Neural crest cell (in vitro differentiated cells): ENCODE measurements at regions not wholly inside any gene's neighbourhood (a gene's known extent, or its start where the extent isn't known, plus 50 kb on each side); places are given as distances from the start of the nearest gene placed in this dataset.

Experiments used
- DNase-seq: peaks from one replicate; pipeline ENCODE4 v3.0.0; 2021; ENCODE audit warnings: low read depth, mixed read lengths, low spot score
- H3K27ac Mint-ChIP-seq: one replicate; pipeline ENCODE4 v1.8.0; 2021; ENCODE audit warnings: mild to moderate bottlenecking, mixed read lengths; ENCODE audit not compliant: unreplicated experiment
- H3K27me3 Mint-ChIP-seq: 2 replicates; pipeline ENCODE4 v1.8.0; 2021; ENCODE audit warnings: low read depth, mild to moderate bottlenecking, mixed read lengths
- H3K36me3 Mint-ChIP-seq: 2 replicates; pipeline ENCODE4 v1.8.0; 2021; ENCODE audit warnings: low read depth, mild to moderate bottlenecking, mixed read lengths
- H3K4me1 Mint-ChIP-seq: 2 replicates; pipeline ENCODE4 v1.8.0; 2021; ENCODE audit warnings: mixed read lengths
- H3K4me3 Mint-ChIP-seq: one replicate; pipeline ENCODE4 v1.8.0; 2021; ENCODE audit warnings: mild to moderate bottlenecking, mixed read lengths
- H3K9me3 Mint-ChIP-seq: 2 replicates; pipeline ENCODE4 v1.8.0; 2021; ENCODE audit warnings: mixed read lengths
- TF ChIP-seq, protein P1 (sequence below): fragments of 200-600 bp; sonication (generic); conservative IDR thresholded peaks from 2 replicates; pipeline ENCODE4 v1.5.0; 2021; ENCODE audit warnings: antibody characterized with exemption, mild to moderate bottlenecking

- H3K27me3 Mint-ChIP-seq: no peaks in the 10 kb centered on the region
- H3K27ac Mint-ChIP-seq: no peak overlapping the region
- peaks cover 33% of the 10 kb centered on the region for H3K4me1 Mint-ChIP-seq
- H3K36me3 Mint-ChIP-seq: no peaks in the 10 kb centered on the region
- no peak overlapping the region for H3K4me3 Mint-ChIP-seq
- TF ChIP-seq, protein P1, sequence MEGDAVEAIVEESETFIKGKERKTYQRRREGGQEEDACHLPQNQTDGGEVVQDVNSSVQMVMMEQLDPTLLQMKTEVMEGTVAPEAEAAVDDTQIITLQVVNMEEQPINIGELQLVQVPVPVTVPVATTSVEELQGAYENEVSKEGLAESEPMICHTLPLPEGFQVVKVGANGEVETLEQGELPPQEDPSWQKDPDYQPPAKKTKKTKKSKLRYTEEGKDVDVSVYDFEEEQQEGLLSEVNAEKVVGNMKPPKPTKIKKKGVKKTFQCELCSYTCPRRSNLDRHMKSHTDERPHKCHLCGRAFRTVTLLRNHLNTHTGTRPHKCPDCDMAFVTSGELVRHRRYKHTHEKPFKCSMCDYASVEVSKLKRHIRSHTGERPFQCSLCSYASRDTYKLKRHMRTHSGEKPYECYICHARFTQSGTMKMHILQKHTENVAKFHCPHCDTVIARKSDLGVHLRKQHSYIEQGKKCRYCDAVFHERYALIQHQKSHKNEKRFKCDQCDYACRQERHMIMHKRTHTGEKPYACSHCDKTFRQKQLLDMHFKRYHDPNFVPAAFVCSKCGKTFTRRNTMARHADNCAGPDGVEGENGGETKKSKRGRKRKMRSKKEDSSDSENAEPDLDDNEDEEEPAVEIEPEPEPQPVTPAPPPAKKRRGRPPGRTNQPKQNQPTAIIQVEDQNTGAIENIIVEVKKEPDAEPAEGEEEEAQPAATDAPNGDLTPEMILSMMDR: no peak
- H3K9me3 Mint-ChIP-seq: peaks cover 3% of the 10 kb centered on the region
- no peak for DNase-seq
Observed at GRCh38 chr10:59104186-59104585, 72.3 kb upstream of the PHYHIPL start.

DNA sequence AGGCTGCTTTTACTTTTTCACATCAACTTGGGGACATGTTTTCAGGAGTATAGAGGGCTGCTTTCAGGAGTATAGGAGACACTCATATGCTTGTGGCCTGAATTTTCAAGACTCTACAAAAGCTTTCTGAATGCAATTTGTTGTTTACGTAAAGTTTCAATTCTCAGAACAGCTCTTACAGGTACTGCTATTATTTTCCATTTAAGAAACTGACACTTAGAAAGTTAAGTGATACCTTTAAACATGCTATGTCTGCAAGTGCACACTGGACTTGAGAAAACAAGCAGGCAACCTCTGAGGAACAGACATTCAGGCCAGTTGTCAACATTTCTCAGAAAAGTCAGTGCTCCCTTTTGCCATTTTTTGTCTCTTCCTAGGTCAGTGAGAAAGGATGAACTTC lies 70.0 kb upstream of the PHYHIPL start:
- H3K27me3 Mint-ChIP-seq: no peaks in the 10 kb centered on the region
- DNase-seq: no peak
- H3K36me3 Mint-ChIP-seq: no peaks in the 10 kb centered on the region
- TF ChIP-seq, protein P1: no peak
- peaks cover 30% of the 10 kb centered on the region for H3K4me1 Mint-ChIP-seq
- no peak overlapping the region for H3K4me3 Mint-ChIP-seq
- peak overlapping the region; percentile 71 for H3K27ac Mint-ChIP-seq
- H3K9me3 Mint-ChIP-seq: peaks cover 3% of the 10 kb centered on the region

GRCh38 chr10:59107147-59107546 lies 69.3 kb upstream of the PHYHIPL start:
- DNase-seq: no peak
- Mint-ChIP-seq H3K4me1 (peaks cover 30% of the 10 kb centered on the region), H3K9me3 (peaks cover 3% of the 10 kb centered on the region), H3K4me3 (no peak overlapping the region), H3K27me3 (no peaks in the 10 kb centered on the region), H3K27ac (no peak overlapping the region), H3K36me3 (no peaks in the 10 kb centered on the region)
- TF ChIP-seq, protein P1: no peak

GRCh38 chr10:59108296-59108870 lies 68.1 kb upstream of the PHYHIPL start:
- Mint-ChIP-seq H3K4me3 (no peak overlapping the region), H3K36me3 (no peaks in the 10 kb centered on the region), H3K27ac (no peak overlapping the region), H3K4me1 (peaks cover 30% of the 10 kb centered on the region), H3K27me3 (no peaks in the 10 kb centered on the region), H3K9me3 (peaks cover 3% of the 10 kb centered on the region)
- TF ChIP-seq, protein P1: no peak
- DNase-seq: no peak

DNA sequence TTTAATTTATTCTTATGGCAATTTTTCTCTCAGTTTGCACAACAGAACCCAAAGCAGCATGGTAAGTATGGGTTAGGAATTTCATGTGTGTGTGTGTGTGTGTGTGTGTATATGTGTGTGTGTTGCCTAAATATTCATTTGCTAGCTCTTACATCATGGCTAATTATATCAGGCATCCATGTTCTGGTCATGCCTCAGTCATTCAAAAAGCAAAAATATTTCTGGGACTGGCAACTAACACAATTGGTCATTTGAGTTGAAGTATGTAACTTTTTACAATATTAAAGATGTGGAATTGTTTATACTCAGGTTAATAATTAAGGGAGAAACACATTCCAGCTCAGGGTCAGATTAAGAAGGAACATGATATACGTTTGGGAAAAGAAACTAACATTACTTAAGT lies 67.6 kb upstream of the PHYHIPL start:
- H3K9me3 Mint-ChIP-seq: peaks cover 3% of the 10 kb centered on the region
- H3K4me1 Mint-ChIP-seq: peaks cover 30% of the 10 kb centered on the region
- DNase-seq: no peak
- H3K27ac Mint-ChIP-seq: no peak overlapping the region
- TF ChIP-seq, protein P1: no peak
- H3K36me3 Mint-ChIP-seq: no peaks in the 10 kb centered on the region
- H3K27me3 Mint-ChIP-seq: no peaks in the 10 kb centered on the region
- no peak overlapping the region for H3K4me3 Mint-ChIP-seq
